ENCODE measurements at regions not wholly inside any gene's neighbourhood (a gene's known extent, or its start where the extent isn't known, plus 50 kb on each side); places are given as distances from the start of the nearest gene placed in this dataset.
A peak's percentile ranks its signal among the peaks of the same experiment; 100 is the strongest.
"Not testable (repeated sequence)": the region's sequence is repeated elsewhere in the genome, so short reads cannot be mapped to it uniquely, and the experiment has no call there.

DNA sequence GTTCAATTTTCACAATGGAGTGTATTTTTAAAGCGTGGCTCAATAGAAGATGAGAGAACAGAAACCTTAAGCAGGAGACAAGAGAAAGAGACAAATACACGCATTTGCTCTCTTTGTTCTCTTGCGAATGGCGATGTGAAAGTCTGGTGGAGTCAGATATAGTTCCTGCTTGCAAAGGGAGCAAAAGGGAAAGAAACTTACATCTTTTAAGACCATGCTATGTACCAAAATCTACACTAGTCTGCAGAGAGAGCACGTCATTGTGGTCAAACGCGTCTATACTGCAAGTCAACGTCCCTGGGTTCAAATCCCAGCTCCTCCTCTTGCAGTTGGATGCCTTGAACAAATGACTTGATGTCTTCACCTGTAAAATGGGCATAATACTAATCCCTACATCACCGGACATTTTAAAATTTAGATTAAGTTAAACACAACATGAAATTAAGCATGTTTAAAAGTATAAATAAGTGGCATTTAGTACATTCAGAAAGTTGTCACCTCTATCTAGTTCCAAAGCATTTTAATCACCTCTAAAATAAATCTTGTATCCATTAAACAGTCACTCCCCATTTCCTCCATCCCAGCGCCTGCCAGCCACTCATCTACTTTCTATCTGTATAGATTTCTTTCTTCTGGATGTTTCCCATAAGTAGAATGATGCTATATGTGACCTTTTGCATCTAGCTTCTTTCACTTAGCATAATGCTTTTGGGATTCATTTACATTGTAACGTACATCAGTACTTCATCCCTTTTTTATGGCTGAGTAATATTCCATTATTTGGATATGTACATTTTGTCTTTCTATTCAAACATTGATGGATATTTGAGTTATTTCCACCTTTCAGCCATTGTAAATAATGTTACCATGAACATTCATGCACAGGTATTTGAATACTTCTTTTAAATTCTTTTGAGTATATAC lies 406.9 kb downstream of the TMEM114 start:
- no peak for DNase-seq

DNA sequence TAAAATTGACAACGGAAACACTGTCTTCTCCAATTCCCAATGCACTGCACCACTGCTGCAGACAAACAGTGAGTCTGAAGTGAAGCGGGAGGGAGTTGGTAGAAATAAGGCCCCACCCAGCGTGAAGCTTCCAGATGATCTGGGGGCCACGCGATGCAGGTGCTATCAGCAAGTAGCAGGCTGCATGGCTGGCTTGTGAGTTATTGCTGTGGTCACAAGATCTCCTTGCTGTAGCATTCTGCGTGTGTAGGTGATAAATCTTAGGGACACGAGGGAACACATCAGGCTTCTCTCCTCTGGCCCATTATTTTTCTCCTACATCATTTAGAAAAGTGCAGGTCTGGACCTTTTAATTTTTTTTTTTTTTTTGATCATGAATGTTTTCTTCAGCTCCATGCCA lies 407.6 kb downstream of the TMEM114 start:
- no peak for DNase-seq

- no peak for DNase-seq
Measured at GRCh38 chr16:8179615-8180014, 410.7 kb downstream of the TMEM114 start.

GRCh38 chr16:8178271-8178670 lies 412.0 kb downstream of the TMEM114 start:
- DNase-seq: no peak

DNA sequence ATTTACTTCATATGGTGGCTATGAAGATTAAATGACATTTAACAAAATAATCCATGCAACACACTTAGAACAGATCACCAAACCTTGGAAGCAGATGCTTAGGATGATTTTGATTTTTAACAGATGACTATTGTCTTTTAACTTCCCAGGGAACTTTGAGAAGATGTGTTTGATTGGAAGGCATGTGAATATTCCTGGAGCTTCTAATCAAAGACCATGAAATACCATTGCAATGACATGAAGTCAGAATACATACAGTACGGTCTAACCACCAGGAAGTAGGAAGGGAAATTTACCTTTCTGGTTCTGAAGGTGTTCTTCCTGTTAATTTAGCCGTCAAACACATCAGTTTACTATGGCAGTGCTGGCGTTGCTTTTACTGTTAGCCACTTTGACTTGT lies 414.9 kb downstream of the TMEM114 start:
- DNase-seq: no peak

DNA sequence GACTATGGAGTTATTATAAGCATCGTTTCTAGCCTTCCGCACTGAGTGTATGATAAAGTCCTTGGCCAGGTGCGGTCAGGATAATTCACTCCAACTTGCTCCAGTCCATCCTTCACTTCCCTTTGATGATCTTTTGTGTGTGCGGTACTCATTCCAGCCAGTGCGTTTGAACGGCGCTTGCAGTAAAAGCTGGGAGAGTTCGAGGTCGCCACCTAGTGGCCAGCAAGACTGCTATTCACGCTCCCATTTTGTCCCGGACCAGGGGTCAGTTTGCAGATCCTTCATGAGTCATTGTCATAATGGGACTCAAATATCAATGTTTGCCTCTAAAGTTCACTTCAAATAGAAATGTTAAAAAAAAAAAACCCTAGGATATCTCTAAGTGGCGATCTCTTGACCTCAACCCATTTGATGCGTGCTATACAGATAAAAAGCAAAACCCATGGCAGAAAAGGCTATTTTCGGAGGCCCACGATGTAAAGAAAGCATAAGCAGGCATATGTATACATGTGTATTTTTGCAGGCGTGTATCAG lies 417.1 kb downstream of the TMEM114 start:
- DNase-seq: peak; percentile 72

GRCh38 chr16:8172551-8172950 lies 417.8 kb downstream of the TMEM114 start:
- DNase-seq: no peak

GRCh38 chr16:8168016-8168415 lies 422.3 kb downstream of the TMEM114 start:
- no peak for DNase-seq

- DNase-seq: no peak
Measured at GRCh38 chr16:8167436-8167835, 422.9 kb downstream of the TMEM114 start.

- no peak for DNase-seq
Measured at GRCh38 chr16:8158051-8158450, 432.3 kb downstream of the TMEM114 start.

DNA sequence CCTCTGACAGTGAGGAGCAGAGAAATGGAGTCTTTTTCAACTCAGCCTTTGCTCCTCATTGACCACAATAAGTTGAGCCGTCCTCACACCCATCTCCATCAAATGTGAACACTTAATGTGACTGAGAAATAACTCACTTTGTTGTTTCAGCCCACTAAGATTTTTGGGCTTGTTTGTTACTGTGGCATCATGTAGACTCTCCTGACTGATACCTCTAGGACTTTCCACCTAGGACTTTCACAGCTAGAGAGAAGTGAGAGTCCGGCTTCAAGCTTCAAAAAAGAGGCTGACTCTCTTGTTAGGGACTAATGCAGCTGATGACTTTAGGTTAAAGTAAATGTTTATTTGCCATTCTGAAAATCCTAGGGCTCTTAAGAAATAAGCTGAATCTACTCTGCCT lies 435.0 kb downstream of the TMEM114 start:
- DNase-seq: no peak

DNA sequence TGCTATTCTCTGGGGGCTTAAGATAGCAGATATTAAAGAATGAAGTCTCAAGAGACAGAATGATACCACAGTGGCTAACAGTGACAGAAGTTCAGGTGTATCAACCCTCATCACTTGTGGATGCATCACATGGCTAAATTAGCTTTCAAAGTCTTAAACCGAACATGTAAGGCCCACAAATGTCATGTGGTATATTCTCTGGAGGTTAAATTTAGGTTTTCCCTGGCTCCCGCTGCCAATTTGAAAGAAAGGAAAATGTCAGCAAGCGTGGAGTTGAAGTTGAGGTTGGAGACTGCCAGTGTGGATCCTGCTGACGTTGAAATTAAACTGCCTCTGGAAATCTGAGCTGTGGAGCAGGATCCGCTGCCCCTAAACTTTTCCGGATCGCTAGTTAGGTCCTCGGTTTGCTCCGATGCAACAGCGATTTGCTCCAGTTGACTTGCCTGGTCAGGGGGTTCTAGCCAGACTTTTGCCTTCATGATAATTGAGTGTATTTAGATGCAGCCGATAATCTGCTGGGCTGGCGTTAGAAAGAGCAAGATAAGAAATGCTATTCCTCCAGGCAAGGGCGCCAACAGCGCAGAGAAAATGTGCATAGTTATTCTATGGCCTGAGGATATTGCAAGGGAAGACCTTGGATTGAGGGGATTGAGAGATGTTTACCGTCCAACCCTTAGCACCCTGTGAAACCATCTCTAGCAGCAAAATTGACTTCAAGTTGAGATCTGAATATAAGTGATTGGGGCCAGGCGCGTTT lies 443.9 kb downstream of the TMEM114 start:
- DNase-seq: no peak

- DNase-seq: no peak
Measured at GRCh38 chr16:8138666-8139065, 451.6 kb downstream of the TMEM114 start.

- DNase-seq: no peak
Measured at GRCh38 chr16:8137606-8138005, 452.7 kb downstream of the TMEM114 start.

GRCh38 chr16:8130197-8130596 lies 460.1 kb downstream of the TMEM114 start:
- DNase-seq: no peak

- DNase-seq: no peak
Measured at GRCh38 chr16:8127070-8127469, 463.2 kb downstream of the TMEM114 start.

- no peak for DNase-seq
Measured at GRCh38 chr16:8126313-8126712, 464.0 kb downstream of the TMEM114 start.

- DNase-seq: no peak
Measured at GRCh38 chr16:8120001-8120400, 470.3 kb downstream of the TMEM114 start.

- DNase-seq: no peak
Measured at GRCh38 chr16:8115814-8116213, 474.5 kb downstream of the TMEM114 start.

- not testable (repeated sequence) for DNase-seq
Measured at GRCh38 chr16:8114941-8115340, 475.4 kb downstream of the TMEM114 start.

DNA sequence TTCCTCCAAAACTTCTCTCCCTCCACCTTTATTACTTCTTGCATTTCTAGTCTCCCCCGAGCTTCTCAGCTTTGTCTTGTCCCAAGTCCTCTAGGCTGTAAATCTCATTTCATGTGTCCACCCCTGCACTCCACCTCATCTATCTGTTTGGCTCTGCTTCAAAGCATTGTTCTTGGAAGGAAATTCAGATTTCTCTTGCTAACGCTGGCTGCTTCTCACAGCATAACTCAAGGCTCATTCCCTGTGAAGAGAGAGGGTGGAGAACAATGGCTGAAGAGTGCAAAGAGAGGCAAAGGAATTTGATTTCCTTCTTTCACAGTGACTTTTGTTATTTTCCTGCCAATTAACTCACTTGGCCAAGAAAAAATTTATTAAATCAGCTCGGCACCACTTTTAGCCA lies 476.5 kb downstream of the TMEM114 start:
- no peak for DNase-seq

GRCh38 chr16:8110572-8111514 lies 479.5 kb downstream of the TMEM114 start:
- no peak for DNase-seq
